VCaP (cell line): ENCODE measurements at regions not wholly inside any gene's neighbourhood (a gene's known extent, or its start where the extent isn't known, plus 50 kb on each side); places are given as distances from the start of the nearest gene placed in this dataset.

Experiments used
- H3K27ac ChIP-seq: fragments of 450-650 bp; 2 replicates; pipeline ENCODE4 v1.5.1; 2017
- TF ChIP-seq, protein P1 (sequence below): fragments of 450-650 bp; conservative IDR thresholded peaks from 2 replicates; pipeline ENCODE4 v1.5.1; 2017; ENCODE audit warnings: mild to moderate bottlenecking, moderate library complexity

DNA sequence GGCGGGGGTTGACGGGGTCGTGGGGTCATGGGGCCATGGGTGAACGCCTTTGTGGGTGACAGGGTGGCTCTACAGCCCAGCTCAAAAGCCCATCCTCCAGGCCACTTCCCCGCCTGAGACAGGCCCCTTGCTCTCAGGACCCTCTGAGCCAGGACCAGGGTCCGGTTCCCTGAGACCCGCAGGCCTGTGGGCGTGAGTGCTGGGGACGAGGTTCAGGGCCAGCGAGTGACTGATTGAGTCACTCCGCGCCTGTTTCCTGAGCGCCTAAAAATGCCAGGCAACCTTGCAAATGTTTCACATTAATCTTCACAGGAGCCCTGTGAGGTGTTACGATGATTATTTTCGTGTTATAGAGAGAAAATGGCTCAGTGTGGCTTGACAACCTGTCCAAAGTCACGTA, 97.8 kb downstream of the ZNF674 start:
- TF ChIP-seq, protein P1, sequence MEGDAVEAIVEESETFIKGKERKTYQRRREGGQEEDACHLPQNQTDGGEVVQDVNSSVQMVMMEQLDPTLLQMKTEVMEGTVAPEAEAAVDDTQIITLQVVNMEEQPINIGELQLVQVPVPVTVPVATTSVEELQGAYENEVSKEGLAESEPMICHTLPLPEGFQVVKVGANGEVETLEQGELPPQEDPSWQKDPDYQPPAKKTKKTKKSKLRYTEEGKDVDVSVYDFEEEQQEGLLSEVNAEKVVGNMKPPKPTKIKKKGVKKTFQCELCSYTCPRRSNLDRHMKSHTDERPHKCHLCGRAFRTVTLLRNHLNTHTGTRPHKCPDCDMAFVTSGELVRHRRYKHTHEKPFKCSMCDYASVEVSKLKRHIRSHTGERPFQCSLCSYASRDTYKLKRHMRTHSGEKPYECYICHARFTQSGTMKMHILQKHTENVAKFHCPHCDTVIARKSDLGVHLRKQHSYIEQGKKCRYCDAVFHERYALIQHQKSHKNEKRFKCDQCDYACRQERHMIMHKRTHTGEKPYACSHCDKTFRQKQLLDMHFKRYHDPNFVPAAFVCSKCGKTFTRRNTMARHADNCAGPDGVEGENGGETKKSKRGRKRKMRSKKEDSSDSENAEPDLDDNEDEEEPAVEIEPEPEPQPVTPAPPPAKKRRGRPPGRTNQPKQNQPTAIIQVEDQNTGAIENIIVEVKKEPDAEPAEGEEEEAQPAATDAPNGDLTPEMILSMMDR, result no peak
- H3K27ac ChIP-seq, result peak overlapping the region; percentile 69

DNA sequence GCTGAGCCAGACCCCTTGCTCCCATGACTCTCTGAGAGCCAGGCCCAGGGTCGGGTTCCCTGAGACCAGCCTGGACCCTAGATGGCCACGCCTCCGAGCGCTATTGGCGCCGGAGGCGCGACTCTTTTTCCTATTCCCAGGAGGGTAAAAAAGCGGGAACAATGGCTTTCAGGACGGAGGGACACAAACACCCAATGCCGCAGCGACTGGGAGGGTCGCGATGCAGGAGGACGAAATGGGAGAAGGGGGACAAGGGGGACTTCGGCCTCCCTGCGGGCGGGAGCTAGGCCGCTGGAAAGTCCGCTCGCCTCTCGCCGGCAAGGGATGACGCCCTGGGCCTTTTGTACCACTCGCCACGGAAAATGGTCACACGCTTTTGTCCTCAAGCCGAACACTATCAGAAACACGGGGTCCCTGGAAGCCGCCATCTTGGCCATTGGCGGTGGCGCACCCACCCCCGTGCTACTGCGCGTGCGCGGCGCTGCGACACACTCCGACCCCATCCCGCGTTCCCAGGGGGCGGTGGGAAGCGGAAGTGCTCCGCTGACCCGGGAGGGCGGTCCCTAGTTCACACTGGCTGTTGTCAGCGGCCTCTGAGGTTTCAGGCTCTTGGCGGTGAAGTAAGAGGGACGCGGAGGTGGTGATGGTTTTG, 98.4 kb downstream of the ZNF674 start:
- TF ChIP-seq, protein P1, result no peak
- peak overlapping the region; percentile 69 for H3K27ac ChIP-seq

DNA sequence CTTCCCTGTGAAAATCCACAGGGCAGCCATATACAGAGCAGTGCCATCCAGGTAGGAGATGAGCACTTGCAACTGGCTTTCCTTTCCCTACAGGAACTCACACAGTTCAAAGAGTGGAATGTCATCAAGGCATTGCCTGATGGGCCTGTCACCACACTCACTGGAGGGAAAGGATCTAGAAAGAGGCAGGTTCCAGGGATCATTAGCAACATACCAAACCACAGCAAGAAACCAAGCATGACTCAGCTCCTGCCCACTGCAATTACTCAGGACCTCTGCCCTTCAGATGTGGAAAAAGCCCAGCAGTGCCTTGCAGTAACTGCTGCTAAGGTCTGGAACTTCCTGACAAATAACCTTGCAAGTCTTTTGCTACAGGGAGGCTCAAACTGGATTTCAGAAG, 101.2 kb downstream of the ZNF674 start:
- TF ChIP-seq, protein P1, result no peak
- no peak overlapping the region for H3K27ac ChIP-seq

DNA sequence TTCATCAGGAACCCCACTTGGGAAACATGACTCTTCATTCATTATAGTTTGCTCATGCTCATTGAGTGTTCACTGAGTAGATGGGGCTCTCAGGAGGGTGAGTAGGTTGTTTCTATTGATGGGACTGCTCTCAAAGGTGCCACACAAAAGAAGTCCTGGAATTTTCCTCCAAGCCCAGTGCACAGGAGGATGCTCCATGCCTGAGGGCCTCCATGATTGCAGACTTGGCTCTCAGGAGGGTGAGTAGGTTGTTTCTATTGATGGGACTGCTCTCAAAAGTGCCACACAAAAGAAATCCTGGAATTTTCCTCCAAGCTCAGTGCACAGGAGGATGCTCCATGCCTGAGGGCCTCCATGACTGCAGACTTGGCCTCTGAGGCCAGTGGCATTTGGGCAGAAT, 108.5 kb downstream of the ZNF674 start:
- no peak overlapping the region for H3K27ac ChIP-seq
- TF ChIP-seq, protein P1, result no peak

DNA sequence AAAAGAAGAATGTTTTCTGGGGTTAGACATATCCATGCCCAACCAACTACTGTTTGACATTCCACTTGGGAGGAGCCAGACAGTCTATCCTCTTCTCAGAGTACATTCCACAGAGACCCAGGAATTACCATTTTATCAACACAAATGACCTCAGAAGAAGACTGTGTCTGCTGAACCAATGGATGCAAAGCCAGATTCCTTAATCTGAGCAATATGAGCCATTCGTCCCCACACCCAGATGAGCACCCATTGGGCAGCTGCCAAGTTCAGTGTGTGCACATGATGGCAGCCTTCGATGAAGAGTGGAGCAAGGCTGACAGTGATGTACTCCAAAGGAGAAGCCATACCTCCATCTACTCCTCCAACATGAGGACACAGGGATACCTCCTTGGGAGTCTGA, 111.3 kb downstream of the ZNF674 start:
- no peak overlapping the region for H3K27ac ChIP-seq
- TF ChIP-seq, protein P1, result no peak

DNA sequence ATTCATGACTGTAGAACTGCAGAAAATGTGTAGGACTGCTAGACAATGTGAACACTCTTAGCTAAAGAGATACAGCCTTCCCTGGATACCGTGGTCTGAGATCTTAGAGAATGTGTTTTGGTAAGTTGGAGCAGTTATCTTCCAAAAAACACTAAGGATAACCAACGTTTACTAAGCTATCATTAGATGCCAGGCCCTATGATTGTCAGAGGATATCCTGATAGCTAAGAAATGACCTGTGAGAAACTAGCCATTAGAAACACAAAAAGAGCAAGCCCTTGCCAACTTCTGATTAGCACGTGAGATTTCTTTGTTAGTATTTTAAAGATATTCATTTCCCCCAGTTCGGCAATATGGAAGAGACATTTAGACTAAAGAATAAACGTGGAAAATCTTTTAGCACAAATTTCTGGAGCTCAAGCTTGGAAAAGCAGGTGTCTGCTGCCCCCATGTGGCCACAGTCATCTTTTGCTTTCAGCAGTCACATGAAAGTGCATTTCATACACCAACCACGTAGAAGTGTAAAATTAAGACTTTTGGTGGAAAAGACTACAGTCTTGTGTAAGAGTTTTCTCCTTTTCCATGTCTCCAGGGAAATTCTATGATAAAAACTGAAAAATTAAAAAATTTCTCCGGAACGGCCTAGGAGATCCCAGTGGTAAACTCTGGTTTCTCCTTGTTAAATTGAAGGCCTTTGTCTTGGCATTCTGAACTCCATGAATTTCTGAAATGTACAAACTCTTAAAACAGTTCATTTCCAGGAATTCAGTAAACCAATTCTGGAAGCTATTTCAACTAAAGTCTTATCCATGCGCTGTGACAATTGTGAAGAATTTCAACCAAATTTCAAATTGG, 136.4 kb downstream of the ZNF674 start:
- no peak overlapping the region for H3K27ac ChIP-seq
- TF ChIP-seq, protein P1, result peak; percentile 80

DNA sequence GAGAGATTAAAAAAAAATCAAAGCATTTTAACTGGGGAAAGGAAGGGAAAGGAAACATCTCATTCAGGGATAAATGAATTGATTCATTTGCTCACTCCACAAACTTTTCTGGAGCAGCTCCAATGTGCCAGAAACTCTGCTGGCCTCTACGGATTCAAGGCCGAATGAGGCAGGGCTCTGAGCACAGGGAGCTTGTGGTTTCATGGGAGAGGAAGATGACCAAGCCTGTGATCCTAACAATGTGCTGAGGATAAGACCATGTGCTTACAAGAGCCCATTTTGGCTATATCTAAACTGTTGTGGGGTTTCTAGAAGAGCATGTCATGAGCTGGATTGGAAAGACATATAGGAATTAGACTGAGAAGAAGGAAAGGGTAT, 137.5 kb downstream of the ZNF674 start:
- TF ChIP-seq, protein P1, result no peak

More for the DNA sequence above, 137.5 kb downstream of the ZNF674 start:
- H3K27ac ChIP-seq, result no peak overlapping the region
